ENCODE measurements at regions not wholly inside any gene's neighbourhood (a gene's known extent, or its start where the extent isn't known, plus 50 kb on each side); places are given as distances from the start of the nearest gene placed in this dataset.

GRCh38 chr11:95483339-95483738 is 252.3 kb upstream of the SESN3 start:
- 79 to 80% methylated on average over 4 of the region's 4 CpGs for WGBS, 2 donors
- TF ChIP-seq CTCF (IDR thresholded peaks at IDR 0.05) = no peak
- no peaks in the 10 kb centered on the region for H3K36me3 ChIP-seq
- peak overlapping the region in 2 of 10 donors; percentile 1 to 9 for H3K27ac ChIP-seq
- ATAC-seq = peak in 3 of 8 donors; percentile 50 to 58 (median 57)
- H3K4me3 ChIP-seq = no peak overlapping the region
- no peaks in the 10 kb centered on the region for H3K4me1 ChIP-seq
- DNase-seq = no peak
- no peaks in the 10 kb centered on the region for H3K9me3 ChIP-seq
- intact Hi-C loops (cut with DNase I) = no loop called here
- no peaks in the 10 kb centered on the region for H3K27me3 ChIP-seq

GRCh38 chr11:95478003-95478402 is 247.0 kb upstream of the SESN3 start:
- no peak for TF ChIP-seq CTCF (IDR thresholded peaks at IDR 0.05)
- Histone ChIP-seq H3K36me3 (no peaks in the 10 kb centered on the region), H3K27me3 (no peaks in the 10 kb centered on the region), H3K9me3 (peaks cover 0 to 5% (median 0%) of the 10 kb centered on the region in 11 donors), H3K4me1 (no peaks in the 10 kb centered on the region), H3K4me3 (no peak overlapping the region), H3K27ac (no peak overlapping the region)
- no peak for DNase-seq
- ATAC-seq = no peak
- intact Hi-C loops (cut with DNase I) = no loop called here

- WGBS, 2 donors = 89 to 95% methylated on average over 2 of the region's 2 CpGs
- no peak for ATAC-seq
- no peak for TF ChIP-seq CTCF (IDR thresholded peaks at IDR 0.05)
These were observed 238.3 kb upstream of the SESN3 start for GRCh38 chr11:95469258-95469657.

GRCh38 chr11:95466416-95466815 is 235.4 kb upstream of the SESN3 start:
- no peaks in the 10 kb centered on the region for H3K9me3 ChIP-seq
- H3K36me3 ChIP-seq = no peaks in the 10 kb centered on the region
- intact Hi-C loops (cut with DNase I) = no loop called here
- H3K4me1 ChIP-seq = no peaks in the 10 kb centered on the region
- H3K4me3 ChIP-seq = no peak overlapping the region
- H3K27me3 ChIP-seq = no peaks in the 10 kb centered on the region
- TF ChIP-seq CTCF (IDR thresholded peaks at IDR 0.05) = no peak
- ATAC-seq = no peak
- no peak for DNase-seq
- no peak overlapping the region for H3K27ac ChIP-seq

More at GRCh38 chr11:95469258-95469657, 238.3 kb upstream of the SESN3 start:
- no peak overlapping the region for H3K27ac ChIP-seq
- no peaks in the 10 kb centered on the region for H3K36me3 ChIP-seq
- no peaks in the 10 kb centered on the region for H3K27me3 ChIP-seq
- DNase-seq = no peak
- intact Hi-C loops (cut with DNase I) = no loop called here
- no peaks in the 10 kb centered on the region for H3K4me1 ChIP-seq
- H3K9me3 ChIP-seq = no peaks in the 10 kb centered on the region
- no peak overlapping the region for H3K4me3 ChIP-seq

GRCh38 chr11:95465887-95466286 is 234.9 kb upstream of the SESN3 start:
- Histone ChIP-seq H3K36me3 (no peaks in the 10 kb centered on the region), H3K4me1 (no peaks in the 10 kb centered on the region), H3K4me3 (no peak overlapping the region), H3K27me3 (no peaks in the 10 kb centered on the region), H3K9me3 (no peaks in the 10 kb centered on the region), H3K27ac (no peak overlapping the region)
- TF ChIP-seq CTCF (IDR thresholded peaks at IDR 0.05) = no peak
- WGBS, 2 donors = 69 to 72% methylated on average over 7 of the region's 7 CpGs
- no peak for ATAC-seq
- no peak for DNase-seq
- intact Hi-C loops (cut with DNase I) = no loop called here
